ENCODE measurements at regions not wholly inside any gene's neighbourhood (a gene's known extent, or its start where the extent isn't known, plus 50 kb on each side); places are given as distances from the start of the nearest gene placed in this dataset.

- TF ChIP-seq CTCF (IDR thresholded peaks at IDR 0.05 in 8 of 11, conservative IDR thresholded peaks at IDR 0.05 in 3 of 11) (no peak), POLR2A (IDR thresholded peaks at IDR 0.05) (no peak), POLR2AphosphoS5 (IDR thresholded peaks at IDR 0.05) (no peak)
Measured at GRCh38 chr1:31487143-31487542, 74.1 kb downstream of the SERINC2 start.
